GM12892 (cell line): ENCODE measurements at regions not wholly inside any gene's neighbourhood (a gene's known extent, or its start where the extent isn't known, plus 50 kb on each side); places are given as distances from the start of the nearest gene placed in this dataset.

Source experiments
- DNase-seq: peaks from one replicate; pipeline ENCODE4 v3.0.0; 2011; ENCODE audit not compliant: insufficient read length
- FAIRE-seq: peaks from 2 replicates; lab custom pipeline; 2011; peaks lifted over from hg19 to GRCh38; lab: Jason Lieb, UNC
- POLR2A ChIP-seq: IDR thresholded peaks from 2 replicates; pipeline ENCODE4 v1.6.1; 2011; ENCODE audit warnings: low read depth, low read length, control low read depth
- POLR2AphosphoS5 ChIP-seq: IDR thresholded peaks from 2 replicates; pipeline ENCODE4 v1.6.1; 2011; ENCODE audit warnings: low read depth, low read length, control low read depth
- TAF1 ChIP-seq: IDR thresholded peaks from 2 replicates; pipeline ENCODE4 v1.6.1; 2011; ENCODE audit warnings: low read depth, mild to moderate bottlenecking, control low read depth, low read length, borderline replicate concordance

DNA sequence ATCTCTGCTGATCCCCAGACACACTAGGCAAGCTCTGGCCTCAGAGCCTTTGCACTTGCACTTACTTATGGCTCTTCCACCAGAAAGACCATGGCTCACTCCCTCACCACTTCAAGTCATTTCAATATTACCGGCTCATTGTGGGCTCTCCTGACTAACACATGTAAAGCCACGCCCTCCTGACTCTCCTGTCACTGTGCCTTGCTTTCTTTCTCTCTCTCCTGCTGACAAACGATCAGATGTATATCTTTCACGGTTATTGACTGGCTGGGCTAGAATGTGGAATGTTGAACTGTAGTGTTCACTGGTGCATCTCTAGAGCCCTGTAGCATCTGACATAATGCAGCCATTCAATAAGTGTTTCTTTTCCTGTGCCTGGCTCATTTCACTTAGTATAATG, 425.1 kb downstream of the RAB28 start:
- FAIRE-seq, result no peak
- DNase-seq, result no peak
- TF ChIP-seq POLR2A, result no peak
- no peak for TF ChIP-seq TAF1
- no peak for TF ChIP-seq POLR2AphosphoS5

DNA sequence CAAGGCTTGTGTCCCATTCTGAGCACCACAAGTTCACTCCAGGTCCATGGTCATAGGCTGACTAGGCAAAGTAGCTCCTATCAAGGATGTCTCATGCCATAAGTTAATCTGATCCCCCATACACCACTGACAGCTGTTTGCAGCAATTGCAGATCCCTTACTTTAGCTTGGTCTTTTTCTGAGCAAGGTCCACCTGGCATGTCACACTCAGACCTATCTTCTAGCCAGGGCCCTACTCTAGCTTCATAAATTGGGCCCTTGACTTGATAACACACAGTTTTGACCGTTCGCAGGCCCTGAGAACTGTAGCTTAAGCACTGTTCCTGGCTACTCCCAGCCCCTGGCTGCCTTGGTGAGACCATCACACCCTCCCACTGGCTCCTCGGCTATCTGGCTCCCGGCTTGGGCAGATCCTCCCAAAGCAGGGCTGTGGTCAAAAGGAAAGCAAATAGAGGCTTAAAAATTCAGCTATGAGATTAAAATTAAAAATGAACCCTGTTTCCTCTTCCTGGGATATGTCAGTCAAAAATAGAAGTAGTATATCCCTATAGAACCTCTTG, 427.4 kb downstream of the RAB28 start:
- FAIRE-seq (no peak), DNase-seq (no peak)
- no peak for TF ChIP-seq POLR2AphosphoS5
- TF ChIP-seq POLR2A, result no peak
- TF ChIP-seq TAF1, result no peak

DNA sequence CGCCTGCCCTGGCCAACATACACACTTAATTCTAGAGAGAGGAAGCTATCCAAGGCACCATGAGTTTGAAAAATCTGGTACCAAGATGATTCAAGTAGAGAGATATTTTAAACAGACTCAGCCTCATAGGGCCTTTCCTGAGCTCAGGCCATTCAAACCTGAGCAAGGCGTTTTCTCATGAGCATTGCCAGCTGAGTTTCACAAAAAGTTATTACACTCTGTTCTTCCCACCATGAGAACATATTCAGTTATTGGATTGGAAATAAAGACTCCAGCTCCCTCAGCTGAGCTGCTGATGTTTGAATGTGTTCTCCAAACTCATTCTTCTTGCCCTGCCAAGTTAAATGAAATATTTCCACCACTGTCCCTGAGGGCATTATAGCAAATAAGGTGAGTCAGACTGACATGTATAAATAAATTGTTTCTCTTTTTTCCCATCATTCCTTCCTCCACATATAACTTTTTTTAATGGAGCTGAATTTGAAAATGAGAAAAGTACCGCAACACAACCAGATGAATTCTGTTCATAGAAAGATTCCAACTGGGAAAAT, 429.6 kb downstream of the RAB28 start:
- FAIRE-seq (no peak), DNase-seq (no peak)
- no peak for TF ChIP-seq TAF1
- TF ChIP-seq POLR2A, result no peak
- TF ChIP-seq POLR2AphosphoS5, result no peak

DNA sequence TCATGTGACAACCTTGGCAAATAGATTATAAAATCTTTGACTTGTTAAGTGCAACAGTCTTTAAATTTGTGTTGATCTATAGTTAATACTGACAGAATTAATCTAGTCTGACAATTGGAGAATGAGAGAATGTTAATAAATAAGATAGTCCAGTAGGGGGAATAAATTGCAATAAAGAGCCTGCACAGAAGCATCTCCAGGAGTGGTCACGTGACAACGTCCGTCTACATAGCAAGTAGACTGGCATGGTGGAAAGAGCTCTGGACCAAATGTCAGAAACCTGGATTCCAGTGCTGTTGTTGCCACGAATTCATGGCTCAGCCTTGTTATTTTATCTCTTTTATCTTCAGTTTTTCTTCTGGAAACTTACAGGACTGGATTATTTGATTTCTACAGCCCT, 436.5 kb downstream of the RAB28 start:
- TF ChIP-seq POLR2AphosphoS5 (no peak), POLR2A (no peak), TAF1 (no peak)
- DNase-seq (no peak), FAIRE-seq (no peak)

DNA sequence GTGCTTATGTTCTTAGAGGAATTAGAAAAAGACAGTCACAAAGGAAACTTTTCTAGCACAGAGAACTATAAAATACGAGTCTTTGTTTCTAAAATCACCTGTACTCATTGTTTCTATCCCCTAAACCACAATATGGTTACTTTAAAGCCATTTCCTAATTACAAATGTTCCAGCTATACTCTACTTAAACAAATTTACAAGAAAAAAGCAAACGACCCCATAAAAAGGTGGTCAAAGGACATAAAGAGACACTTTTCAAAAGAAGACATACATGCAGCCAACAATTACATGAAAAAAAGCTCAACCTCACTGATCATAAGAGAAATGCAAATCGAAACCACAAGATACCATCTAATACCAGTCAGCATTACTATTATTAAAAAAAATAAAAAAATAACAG, 447.3 kb downstream of the RAB28 start:
- no peak for TF ChIP-seq POLR2A
- no peak for TF ChIP-seq TAF1
- no peak for FAIRE-seq
- DNase-seq, result no peak

DNA sequence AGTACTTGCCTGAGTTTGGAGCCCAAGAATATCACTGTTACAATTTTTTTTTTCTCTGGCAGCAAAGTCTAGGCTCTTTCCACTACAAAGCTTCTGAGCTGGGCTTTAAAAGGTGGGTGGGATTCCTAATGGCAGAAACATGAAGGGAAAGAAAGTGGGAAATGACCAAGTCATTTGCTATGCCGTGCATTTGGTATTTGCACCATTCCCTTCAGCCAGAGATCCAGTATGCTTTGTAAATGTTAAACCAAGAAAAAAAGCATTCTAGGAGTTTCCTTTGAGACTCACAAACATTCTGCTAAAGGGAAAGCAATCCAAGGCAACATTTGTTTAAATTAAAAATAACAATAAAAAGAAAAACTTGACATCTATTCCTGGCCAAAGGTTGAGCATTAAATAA, 451.2 kb downstream of the RAB28 start:
- no peak for DNase-seq
- TF ChIP-seq TAF1 (no peak), POLR2AphosphoS5 (no peak), POLR2A (no peak)
- no peak for FAIRE-seq

DNA sequence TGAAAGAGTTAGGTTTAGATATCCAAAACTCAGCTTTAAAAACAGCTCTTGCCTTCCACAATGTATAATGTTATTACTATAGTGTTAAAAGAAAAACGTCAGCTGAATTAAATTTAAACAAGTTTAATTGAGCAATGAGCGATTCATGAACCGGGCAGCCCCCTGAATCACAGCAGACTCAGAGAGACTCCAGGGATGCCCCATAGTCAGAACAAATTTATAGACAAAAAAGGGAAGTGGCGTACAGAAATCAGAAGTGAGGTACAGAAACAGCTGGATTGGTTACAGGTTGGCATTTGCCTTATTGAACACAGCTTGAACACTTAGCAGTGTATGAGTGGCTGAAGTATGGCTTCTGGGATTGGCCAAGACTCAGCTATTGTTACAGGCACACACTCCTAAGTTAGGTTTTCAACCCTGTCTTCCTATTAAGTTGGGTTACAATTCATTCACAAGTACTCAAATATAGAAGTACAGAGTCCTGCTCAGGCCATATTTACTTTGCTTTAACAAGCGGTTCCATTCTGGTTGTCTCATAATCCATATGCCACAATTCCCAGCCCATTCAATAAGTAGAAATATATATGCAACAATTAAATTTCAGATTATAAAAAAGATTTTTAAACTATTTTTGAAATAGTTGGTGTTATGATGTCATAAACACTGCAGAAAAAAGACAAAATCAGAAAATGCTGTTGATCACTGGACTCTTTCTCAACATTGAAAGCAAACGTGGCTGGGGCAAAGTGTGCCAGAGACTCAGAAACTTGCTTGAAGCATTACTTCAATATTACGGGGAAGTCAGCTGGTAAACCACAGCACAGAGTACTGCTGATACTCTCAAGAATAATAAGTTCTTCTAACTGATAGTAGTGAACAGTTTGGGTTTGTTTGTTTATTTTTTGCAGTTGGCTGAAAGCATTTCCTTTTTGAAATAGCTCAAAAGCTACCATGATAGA, 459.7 kb downstream of the RAB28 start:
- DNase-seq, result no peak
- TF ChIP-seq POLR2AphosphoS5, result no peak
- no peak for TF ChIP-seq TAF1
- TF ChIP-seq POLR2A, result no peak
- FAIRE-seq, result no peak

DNA sequence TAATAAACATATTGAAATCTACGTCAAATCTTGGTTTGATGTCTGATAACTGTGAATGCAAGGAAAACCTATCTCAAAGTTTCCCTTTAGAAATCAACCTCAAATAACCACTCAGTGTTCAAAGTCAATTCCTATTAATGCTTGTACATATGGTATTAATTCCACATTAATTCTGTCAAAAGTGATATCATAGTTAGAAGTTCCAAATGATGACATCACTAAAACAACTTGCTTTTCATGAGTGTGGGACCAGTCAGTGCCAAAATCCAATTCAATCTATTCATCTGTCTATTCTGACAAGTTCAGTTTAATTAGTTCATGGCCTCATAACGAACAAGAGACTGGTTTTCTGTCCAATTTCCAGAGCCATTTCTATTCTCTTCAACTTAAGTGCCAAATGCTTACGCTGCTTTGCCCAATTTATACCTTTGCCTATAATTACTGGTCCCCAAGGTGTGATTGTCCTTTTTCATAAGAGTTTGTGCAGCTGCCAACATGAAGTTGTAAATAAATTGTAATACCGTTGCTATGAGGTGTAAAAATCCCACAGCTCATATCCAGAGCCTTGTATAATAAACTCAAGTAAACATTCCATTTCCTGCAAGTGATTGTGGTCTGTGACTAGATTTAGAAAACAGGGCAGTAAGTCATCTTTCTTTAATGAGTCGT, 476.2 kb downstream of the RAB28 start:
- TF ChIP-seq TAF1 (no peak), POLR2A (no peak)
- FAIRE-seq (no peak), DNase-seq (no peak)

DNA sequence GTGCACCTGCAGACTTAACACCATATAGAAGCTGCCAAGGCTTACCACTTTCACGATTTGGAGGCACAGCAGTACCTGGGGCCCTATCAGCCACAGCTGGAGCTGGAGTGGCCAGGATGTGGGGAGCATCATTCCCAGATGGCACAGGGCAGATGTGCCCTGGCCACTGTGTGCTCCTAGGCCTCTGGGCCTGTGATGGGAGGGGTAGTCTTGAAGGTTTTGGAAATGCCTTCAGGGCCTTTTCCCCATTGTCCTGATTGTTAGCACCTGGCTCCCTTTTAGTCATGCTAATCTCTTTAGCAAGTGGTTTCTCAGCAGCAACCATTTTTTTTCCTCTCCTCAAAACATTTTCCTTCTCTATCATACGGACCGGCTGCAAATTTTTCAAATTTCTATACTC, 490.2 kb downstream of the RAB28 start:
- DNase-seq, result no peak
- TF ChIP-seq TAF1, result no peak
- no peak for TF ChIP-seq POLR2AphosphoS5
- no peak for TF ChIP-seq POLR2A
- no peak for FAIRE-seq

DNA sequence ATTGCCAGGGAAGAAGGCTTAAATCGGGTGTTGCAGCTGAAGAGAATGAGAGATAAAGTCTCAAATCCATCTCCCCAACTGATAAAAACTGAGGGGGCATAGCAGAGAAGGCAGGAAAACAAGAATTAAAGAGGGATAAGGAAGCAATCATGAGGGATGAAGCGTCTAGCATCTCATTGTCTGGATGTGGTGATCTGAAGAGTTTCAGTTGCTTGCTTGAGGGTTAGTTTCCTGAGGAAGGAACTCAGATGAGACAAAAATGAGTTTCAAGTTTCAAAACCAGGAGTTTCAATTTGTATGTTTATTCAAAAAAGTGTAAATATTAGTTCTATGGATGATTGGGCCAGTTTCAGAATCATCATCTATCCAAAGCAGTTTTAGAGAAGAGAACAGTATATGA, 496.9 kb downstream of the RAB28 start:
- no peak for TF ChIP-seq TAF1
- TF ChIP-seq POLR2A, result no peak
- no peak for TF ChIP-seq POLR2AphosphoS5
- no peak for FAIRE-seq
- DNase-seq, result no peak

DNA sequence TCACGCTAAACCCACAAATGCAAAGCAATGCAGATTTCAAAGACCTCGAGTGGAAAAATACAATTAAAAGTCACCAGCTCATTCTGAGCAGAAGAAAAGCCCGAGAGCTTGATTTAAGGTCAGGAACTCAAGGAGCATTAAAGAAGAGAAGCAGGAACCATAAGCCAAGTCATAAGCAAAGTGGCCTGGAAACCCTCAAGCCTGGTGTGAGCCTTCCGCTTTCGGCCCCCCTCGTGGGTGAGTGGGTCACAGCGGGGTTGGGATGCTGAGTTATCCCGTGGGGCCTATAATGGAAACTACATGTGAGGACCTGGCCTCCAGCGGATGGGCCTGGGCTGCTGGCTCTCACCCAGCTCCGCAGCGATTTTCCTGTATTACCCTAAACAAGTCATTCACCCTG, 504.3 kb downstream of the RAB28 start:
- DNase-seq (no peak), FAIRE-seq (no peak)
- TF ChIP-seq TAF1 (no peak), POLR2AphosphoS5 (no peak), POLR2A (no peak)
